GM12873 (cell line): ENCODE measurements at regions not wholly inside any gene's neighbourhood (a gene's known extent, or its start where the extent isn't known, plus 50 kb on each side); places are given as distances from the start of the nearest gene placed in this dataset.

Experiments
- CTCF ChIP-seq: IDR thresholded peaks from 2 replicates; pipeline ENCODE4 v1.5.1; 2012; ENCODE audit warnings: low read depth, mild to moderate bottlenecking, moderate library complexity, low read length, control low read depth; ENCODE audit not compliant: insufficient read depth; ENCODE audit errors: missing control alignments

- no peak for TF ChIP-seq CTCF
Measured at GRCh38 chr1:60388092-60388987, 314.8 kb upstream of the C1orf87 start.

GRCh38 chr1:60387175-60387574, 313.6 kb upstream of the C1orf87 start:
- TF ChIP-seq CTCF = no peak

GRCh38 chr1:60386249-60386648, 312.7 kb upstream of the C1orf87 start:
- TF ChIP-seq CTCF = no peak

- no peak for TF ChIP-seq CTCF
Measured at GRCh38 chr1:60376196-60376595, 302.6 kb upstream of the C1orf87 start.

- no peak for TF ChIP-seq CTCF
Measured at GRCh38 chr1:60374537-60374936, 301.0 kb upstream of the C1orf87 start.

- TF ChIP-seq CTCF = no peak
Measured at GRCh38 chr1:60367532-60367931, 294.0 kb upstream of the C1orf87 start.

GRCh38 chr1:60359431-60359830, 285.9 kb upstream of the C1orf87 start:
- no peak for TF ChIP-seq CTCF
